D721Med (cell line): ENCODE measurements at regions not wholly inside any gene's neighbourhood (a gene's known extent, or its start where the extent isn't known, plus 50 kb on each side); places are given as distances from the start of the nearest gene placed in this dataset.

ENCODE experiments used
- DNase-seq: peaks from one replicate; pipeline ENCODE4 v3.0.0; 2011; ENCODE audit warnings: low spot score; ENCODE audit not compliant: insufficient read length
- FAIRE-seq: peaks from 2 replicates; lab custom pipeline; 2011; peaks lifted over from hg19 to GRCh38; lab: Jason Lieb, UNC
- TF ChIP-seq, protein P1 (sequence below): IDR thresholded peaks from 2 replicates; pipeline ENCODE4 v1.5.1; 2012; ENCODE audit warnings: mild to moderate bottlenecking, control low read depth; ENCODE audit not compliant: insufficient read depth; ENCODE audit errors: missing control alignments

- FAIRE-seq = no peak
- DNase-seq = no peak
- TF ChIP-seq, protein P1, sequence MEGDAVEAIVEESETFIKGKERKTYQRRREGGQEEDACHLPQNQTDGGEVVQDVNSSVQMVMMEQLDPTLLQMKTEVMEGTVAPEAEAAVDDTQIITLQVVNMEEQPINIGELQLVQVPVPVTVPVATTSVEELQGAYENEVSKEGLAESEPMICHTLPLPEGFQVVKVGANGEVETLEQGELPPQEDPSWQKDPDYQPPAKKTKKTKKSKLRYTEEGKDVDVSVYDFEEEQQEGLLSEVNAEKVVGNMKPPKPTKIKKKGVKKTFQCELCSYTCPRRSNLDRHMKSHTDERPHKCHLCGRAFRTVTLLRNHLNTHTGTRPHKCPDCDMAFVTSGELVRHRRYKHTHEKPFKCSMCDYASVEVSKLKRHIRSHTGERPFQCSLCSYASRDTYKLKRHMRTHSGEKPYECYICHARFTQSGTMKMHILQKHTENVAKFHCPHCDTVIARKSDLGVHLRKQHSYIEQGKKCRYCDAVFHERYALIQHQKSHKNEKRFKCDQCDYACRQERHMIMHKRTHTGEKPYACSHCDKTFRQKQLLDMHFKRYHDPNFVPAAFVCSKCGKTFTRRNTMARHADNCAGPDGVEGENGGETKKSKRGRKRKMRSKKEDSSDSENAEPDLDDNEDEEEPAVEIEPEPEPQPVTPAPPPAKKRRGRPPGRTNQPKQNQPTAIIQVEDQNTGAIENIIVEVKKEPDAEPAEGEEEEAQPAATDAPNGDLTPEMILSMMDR = no peak
Measured at GRCh38 chr4:117264072-117264471, 178.7 kb upstream of the TRAM1L1 start.

GRCh38 chr4:117267317-117267716 lies 181.9 kb upstream of the TRAM1L1 start:
- FAIRE-seq = no peak
- TF ChIP-seq, protein P1 = no peak
- no peak for DNase-seq

- TF ChIP-seq, protein P1 = no peak
- FAIRE-seq = no peak
- no peak for DNase-seq
Measured at GRCh38 chr4:117284736-117285135, 199.4 kb upstream of the TRAM1L1 start.

GRCh38 chr4:117293784-117294183 lies 208.4 kb upstream of the TRAM1L1 start:
- TF ChIP-seq, protein P1 = no peak
- DNase-seq (no peak), FAIRE-seq (no peak)

DNA sequence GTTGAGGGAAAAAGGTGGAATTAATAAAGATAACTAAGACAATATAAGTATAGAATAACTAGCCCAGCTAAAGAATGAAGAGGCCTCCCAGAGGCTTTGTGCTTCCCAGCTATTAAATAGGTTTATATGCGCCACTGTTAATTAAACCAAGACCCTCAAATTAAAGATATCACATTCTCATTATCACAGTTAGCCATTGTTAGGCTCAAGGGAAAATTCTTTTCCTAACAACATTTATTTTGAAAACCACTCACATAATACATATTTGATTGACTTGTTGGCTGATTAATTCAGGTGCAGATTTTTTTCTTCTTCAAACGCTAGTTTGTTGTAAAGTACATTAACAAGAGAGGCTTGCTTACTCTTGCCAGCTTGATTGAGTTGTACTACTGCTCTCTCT lies 216.8 kb upstream of the TRAM1L1 start:
- DNase-seq (no peak), FAIRE-seq (no peak)
- TF ChIP-seq, protein P1 = no peak

DNA sequence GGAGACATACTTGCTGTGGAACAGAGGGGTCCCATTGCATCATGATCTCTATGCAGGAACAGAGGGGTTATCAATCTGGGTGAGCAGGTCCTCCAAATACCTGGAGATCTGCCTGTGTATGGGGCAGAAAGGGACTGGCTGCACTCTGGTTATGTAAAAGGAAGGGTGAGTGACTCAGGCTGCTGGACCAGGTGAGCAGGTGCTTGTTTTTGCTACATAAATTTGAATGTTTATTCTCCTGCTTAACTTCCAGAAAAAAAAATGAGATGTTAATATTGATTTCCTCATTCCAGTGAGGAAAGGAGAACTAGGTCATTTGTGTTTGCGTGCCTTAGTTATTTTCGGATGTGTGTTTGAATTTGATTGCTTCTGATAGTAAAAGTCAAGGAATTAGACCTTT lies 225.8 kb upstream of the TRAM1L1 start:
- DNase-seq (no peak), FAIRE-seq (no peak)
- TF ChIP-seq, protein P1 = no peak

DNA sequence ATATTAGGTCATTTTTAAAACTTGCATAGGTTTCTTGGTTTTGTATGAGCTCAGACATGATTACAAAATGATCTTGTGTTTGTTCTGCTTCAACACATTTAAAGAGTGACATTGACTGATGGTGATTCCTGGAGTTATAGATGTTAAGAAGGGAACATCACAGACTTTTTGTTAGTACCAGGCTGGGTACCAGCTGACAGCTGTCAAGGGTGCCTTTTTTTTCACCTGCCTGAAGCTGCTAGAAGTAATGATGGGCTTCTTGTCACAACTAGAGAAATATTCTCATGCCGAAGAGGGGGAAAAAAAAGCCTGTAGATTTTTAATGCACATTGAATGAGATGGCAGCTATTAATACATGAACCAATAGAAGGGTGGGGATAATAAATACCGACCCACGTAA lies 226.6 kb upstream of the TRAM1L1 start:
- FAIRE-seq (no peak), DNase-seq (no peak)
- TF ChIP-seq, protein P1 = no peak
